OCI-LY3 (cell line): ENCODE measurements at regions not wholly inside any gene's neighbourhood (a gene's known extent, or its start where the extent isn't known, plus 50 kb on each side); places are given as distances from the start of the nearest gene placed in this dataset.

Experiments used
- H2AFZ ChIP-seq: fragments of 200-600, 300-600 bp; shearing (Covaris generic); 2 replicates; pipeline ENCODE4 v1.6.0; 2014; ENCODE audit warnings: antibody characterized with exemption, low read depth, low read length
- H3K27ac ChIP-seq: fragments of 200-600, 300-600 bp; sonication (generic); 2 replicates; pipeline ENCODE4 v1.5.1; 2014; ENCODE audit warnings: mild to moderate bottlenecking, low read length, moderate library complexity, mixed read lengths
- H3K27me3 ChIP-seq: fragments of 200-600, 300-600 bp; sonication (generic); 2 replicates; pipeline ENCODE4 v1.6.1; 2014; ENCODE audit warnings: low read depth, low read length, mixed read lengths
- H3K36me3 ChIP-seq: fragments of 200-600, 300-600 bp; sonication (generic); replicated peaks from 2 replicates; pipeline ENCODE3; 2014; ENCODE audit warnings: low read depth, low read length, mixed read lengths
- H3K4me1 ChIP-seq: fragments of 300-600, 200-600 bp; sonication (generic); 2 replicates; pipeline ENCODE4 v1.6.1; 2014; ENCODE audit warnings: low read length, mixed read lengths
- H3K4me2 ChIP-seq: fragments of 200-600, 300-600 bp; sonication (generic); 2 replicates; pipeline ENCODE4 v1.6.1; 2014; ENCODE audit warnings: low read length, mixed read lengths
- H3K4me3 ChIP-seq: fragments of 300-600, 200-600 bp; sonication (generic); 2 replicates; pipeline ENCODE4 v1.5.1; 2014; ENCODE audit warnings: antibody characterized with exemption, mild to moderate bottlenecking, low read length, moderate library complexity
- H3K79me2 ChIP-seq: fragments of 300-600, 200-600 bp; shearing (Covaris generic); 2 replicates; pipeline ENCODE4 v1.6.1; 2014; ENCODE audit warnings: mild to moderate bottlenecking, low read length, mixed read lengths
- H3K9ac ChIP-seq: fragments of 300-600, 200-600 bp; shearing (Covaris generic); 2 replicates; pipeline ENCODE4 v1.6.0; 2014; ENCODE audit warnings: mild to moderate bottlenecking, low read length, moderate library complexity
- H3K9me3 ChIP-seq: fragments of 200-600, 300-600 bp; shearing (Covaris generic); 2 replicates; pipeline ENCODE4 v1.6.1; 2014; ENCODE audit warnings: low read length, mixed read lengths; ENCODE audit not compliant: insufficient read depth
- H4K20me1 ChIP-seq: fragments of 200-600, 300-600 bp; sonication (generic); 2 replicates; pipeline ENCODE4 v1.6.1; 2016; ENCODE audit warnings: low read length, mixed read lengths; ENCODE audit not compliant: insufficient read depth
- EZH2phosphoT487 ChIP-seq: fragments of 200-600 bp; shearing (Covaris generic); IDR thresholded peaks from 2 replicates; pipeline ENCODE4 v1.6.1; 2018; ENCODE audit warnings: antibody characterized with exemption, mixed run types, low read depth
- TF ChIP-seq, protein P1 (sequence below): fragments of 200-600, 300-600 bp; sonication (generic); IDR thresholded peaks from 2 replicates; pipeline ENCODE4 v1.5.1; 2014; ENCODE audit warnings: antibody characterized with exemption, low read length, low read depth

DNA sequence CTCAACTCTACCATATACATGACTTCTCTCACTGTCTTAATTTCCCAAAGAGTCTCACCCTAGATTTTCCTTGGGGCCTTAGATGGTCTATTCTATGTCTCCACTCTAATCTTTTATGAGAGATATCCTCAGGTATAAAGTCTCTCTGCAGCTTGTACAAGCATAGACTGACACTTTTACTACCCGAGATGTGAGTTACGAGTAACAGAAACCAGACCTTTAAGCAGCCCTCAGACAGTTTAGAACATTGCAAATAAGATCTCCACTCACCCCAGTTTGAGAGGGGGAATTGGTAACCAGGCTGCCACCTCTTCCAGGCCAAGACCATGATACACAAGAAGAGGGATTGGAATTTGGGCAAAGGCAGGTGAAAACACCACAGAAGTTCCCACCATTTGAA lies 542.5 kb downstream of the TLE4 start:
- Histone ChIP-seq H2AFZ (no peak overlapping the region), H3K27me3 (no peaks in the 10 kb centered on the region), H3K4me2 (no peak overlapping the region), H3K9ac (no peak overlapping the region), H3K36me3 (no peaks in the 10 kb centered on the region), H3K79me2 (no peaks in the 10 kb centered on the region), H3K9me3 (no peaks in the 10 kb centered on the region), H3K4me3 (no peak overlapping the region), H3K27ac (no peak overlapping the region), H3K4me1 (peaks cover 4% of the 10 kb centered on the region; the same call in 1 of the 2 replicates), H4K20me1 (no peaks in the 10 kb centered on the region)
- TF ChIP-seq, protein P1, sequence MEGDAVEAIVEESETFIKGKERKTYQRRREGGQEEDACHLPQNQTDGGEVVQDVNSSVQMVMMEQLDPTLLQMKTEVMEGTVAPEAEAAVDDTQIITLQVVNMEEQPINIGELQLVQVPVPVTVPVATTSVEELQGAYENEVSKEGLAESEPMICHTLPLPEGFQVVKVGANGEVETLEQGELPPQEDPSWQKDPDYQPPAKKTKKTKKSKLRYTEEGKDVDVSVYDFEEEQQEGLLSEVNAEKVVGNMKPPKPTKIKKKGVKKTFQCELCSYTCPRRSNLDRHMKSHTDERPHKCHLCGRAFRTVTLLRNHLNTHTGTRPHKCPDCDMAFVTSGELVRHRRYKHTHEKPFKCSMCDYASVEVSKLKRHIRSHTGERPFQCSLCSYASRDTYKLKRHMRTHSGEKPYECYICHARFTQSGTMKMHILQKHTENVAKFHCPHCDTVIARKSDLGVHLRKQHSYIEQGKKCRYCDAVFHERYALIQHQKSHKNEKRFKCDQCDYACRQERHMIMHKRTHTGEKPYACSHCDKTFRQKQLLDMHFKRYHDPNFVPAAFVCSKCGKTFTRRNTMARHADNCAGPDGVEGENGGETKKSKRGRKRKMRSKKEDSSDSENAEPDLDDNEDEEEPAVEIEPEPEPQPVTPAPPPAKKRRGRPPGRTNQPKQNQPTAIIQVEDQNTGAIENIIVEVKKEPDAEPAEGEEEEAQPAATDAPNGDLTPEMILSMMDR = no peak
- TF ChIP-seq EZH2phosphoT487 = no peak

DNA sequence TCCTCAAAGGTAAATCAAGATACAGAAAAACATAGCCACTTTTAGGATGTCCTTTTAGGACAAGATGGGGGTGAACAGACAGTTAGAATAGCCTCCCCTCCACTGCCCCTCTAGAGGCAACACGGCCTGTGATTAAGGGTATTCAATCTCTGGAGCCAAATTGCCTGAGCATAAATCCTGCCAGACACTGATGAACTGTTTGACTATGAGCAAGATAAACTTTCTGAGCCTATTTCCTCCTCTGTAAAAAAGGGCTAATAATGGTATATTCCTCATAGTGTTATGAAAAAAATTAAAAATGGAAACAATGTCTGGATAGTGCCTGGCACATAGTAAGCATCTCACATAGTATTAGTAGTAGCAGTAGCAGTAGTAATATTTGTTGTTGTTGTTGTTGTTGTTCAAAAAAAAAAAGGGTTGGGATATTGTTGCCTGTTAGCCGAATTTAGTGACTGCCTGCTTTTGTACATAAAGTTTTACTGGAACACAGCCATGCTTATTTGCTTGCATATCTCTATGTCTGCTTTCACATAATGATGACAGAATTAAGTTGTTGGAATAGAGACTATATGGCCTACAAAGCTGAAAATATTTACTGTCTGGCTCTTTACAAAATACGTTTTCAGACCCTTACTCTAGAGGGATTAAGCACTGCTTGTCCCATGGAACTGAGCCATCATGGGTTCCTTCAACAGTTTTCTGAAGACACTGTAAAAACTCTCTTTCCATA lies 536.3 kb downstream of the TLE4 start:
- no peak overlapping the region for H3K27ac ChIP-seq
- no peaks in the 10 kb centered on the region for H3K36me3 ChIP-seq
- H3K79me2 ChIP-seq = no peaks in the 10 kb centered on the region
- H2AFZ ChIP-seq = no peak overlapping the region
- no peaks in the 10 kb centered on the region for H4K20me1 ChIP-seq
- no peak overlapping the region for H3K4me3 ChIP-seq
- H3K4me1 ChIP-seq = no peaks in the 10 kb centered on the region
- TF ChIP-seq, protein P1 = no peak
- TF ChIP-seq EZH2phosphoT487 = no peak
- no peak overlapping the region for H3K9ac ChIP-seq
- no peak overlapping the region for H3K4me2 ChIP-seq
- H3K27me3 ChIP-seq = no peaks in the 10 kb centered on the region
- H3K9me3 ChIP-seq = no peaks in the 10 kb centered on the region

DNA sequence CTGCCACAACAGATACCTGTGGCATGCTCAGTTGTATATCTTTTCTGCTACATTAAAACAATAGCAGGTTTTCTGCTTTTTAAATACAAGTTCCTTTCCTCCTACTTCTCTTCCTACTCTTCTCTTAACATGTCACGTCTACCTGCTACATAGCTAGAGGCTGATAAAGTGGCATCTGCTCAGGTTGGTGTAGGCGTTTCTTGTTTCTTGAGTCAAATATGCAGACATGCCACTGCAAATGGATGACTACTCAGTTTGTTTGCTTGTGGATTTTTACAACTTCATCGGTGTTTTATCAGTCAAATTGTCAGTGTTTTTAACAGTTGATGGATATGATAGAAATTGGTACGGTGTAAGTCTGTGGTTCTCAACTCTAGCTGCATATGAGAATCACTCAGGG lies 525.7 kb downstream of the TLE4 start:
- H3K4me2 ChIP-seq = no peak overlapping the region
- no peaks in the 10 kb centered on the region for H3K9me3 ChIP-seq
- H3K27me3 ChIP-seq = peaks cover 5% of the 10 kb centered on the region; the same call in 1 of the 2 replicates
- no peaks in the 10 kb centered on the region for H3K79me2 ChIP-seq
- TF ChIP-seq EZH2phosphoT487 = no peak
- TF ChIP-seq, protein P1 = no peak
- no peaks in the 10 kb centered on the region for H4K20me1 ChIP-seq
- H3K36me3 ChIP-seq = no peaks in the 10 kb centered on the region
- H3K4me1 ChIP-seq = peaks cover 19% of the 10 kb centered on the region
- H3K27ac ChIP-seq = no peak overlapping the region
- no peak overlapping the region for H3K9ac ChIP-seq
- H3K4me3 ChIP-seq = no peak overlapping the region
- no peak overlapping the region for H2AFZ ChIP-seq

DNA sequence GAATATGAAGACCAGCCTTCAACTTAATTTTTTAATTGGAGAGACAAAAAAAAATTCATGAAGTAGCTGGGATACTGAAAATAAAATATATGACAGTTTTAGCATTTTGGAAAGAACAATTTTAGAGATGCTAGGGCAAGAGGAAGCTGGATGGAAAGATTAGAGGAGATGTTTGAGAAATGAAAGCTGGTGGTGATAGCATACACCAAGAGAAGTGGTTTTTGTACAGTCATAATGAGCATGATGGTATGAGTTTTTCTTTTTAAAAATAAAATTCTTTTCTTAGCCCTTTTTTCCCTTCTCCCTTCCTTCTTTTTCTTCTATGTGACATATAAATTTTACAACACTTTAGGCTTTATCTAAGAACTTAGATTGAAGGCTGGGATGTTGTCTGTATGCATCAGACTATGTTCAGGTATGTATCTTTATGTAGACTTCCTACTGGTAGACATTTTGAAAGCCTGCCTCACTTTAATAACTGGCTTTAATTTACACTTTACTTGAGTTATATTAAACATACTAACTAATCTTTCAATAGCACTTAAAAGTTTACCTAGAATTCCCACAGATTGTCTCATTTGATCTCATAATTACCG lies 522.5 kb downstream of the TLE4 start:
- no peaks in the 10 kb centered on the region for H3K9me3 ChIP-seq
- H3K4me2 ChIP-seq = peak overlapping the region; percentile 56
- no peaks in the 10 kb centered on the region for H4K20me1 ChIP-seq
- no peak overlapping the region for H2AFZ ChIP-seq
- TF ChIP-seq, protein P1 = no peak
- no peak for TF ChIP-seq EZH2phosphoT487
- H3K36me3 ChIP-seq = no peaks in the 10 kb centered on the region
- H3K27me3 ChIP-seq = peaks cover 5% of the 10 kb centered on the region; the same call in 1 of the 2 replicates
- H3K4me1 ChIP-seq = peaks cover 19% of the 10 kb centered on the region
- no peak overlapping the region for H3K9ac ChIP-seq
- no peaks in the 10 kb centered on the region for H3K79me2 ChIP-seq
- H3K4me3 ChIP-seq = 0 out of 2 replicates have a peak overlapping the region, but pooled peaks have one; percentile 12
- peak overlapping the region; percentile 5; the same call in 1 of the 2 replicates for H3K27ac ChIP-seq
